PC-9 (cell line): ENCODE measurements at regions not wholly inside any gene's neighbourhood (a gene's known extent, or its start where the extent isn't known, plus 50 kb on each side); places are given as distances from the start of the nearest gene placed in this dataset.

Experiments
- EZH2 ChIP-seq: fragments of 200-600 bp; sonication (generic); IDR thresholded peaks from 2 replicates; pipeline ENCODE4 v1.8.0; 2017; ENCODE audit warnings: antibody characterized with exemption, low read depth
- TF ChIP-seq, protein P1 (sequence below): fragments of 200-600 bp; sonication (generic); conservative IDR thresholded peaks from 2 replicates; pipeline ENCODE4 v1.6.1; 2017; ENCODE audit warnings: mixed run types, antibody characterized with exemption, mild to moderate bottlenecking, moderate library complexity

DNA sequence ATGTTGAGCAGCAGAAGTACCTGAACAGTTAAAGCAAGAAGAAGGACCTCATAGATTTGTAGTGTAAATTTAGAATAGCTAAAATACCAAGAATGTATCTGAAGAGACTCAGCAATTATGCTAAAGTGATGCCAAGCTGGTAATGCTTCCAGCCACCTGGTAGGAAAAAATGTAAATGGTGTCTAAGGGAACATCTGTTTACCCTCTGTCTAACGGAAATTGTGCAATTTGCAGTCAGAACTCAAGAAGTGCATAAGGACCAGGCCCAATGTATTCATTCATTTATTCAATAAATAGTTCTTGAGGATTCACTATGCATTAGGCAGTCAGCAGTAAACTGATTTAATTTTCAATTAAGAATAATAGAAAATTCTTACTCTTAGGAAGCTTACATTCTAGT lies 116.0 kb upstream of the ADGRL4 start:
- TF ChIP-seq, protein P1, sequence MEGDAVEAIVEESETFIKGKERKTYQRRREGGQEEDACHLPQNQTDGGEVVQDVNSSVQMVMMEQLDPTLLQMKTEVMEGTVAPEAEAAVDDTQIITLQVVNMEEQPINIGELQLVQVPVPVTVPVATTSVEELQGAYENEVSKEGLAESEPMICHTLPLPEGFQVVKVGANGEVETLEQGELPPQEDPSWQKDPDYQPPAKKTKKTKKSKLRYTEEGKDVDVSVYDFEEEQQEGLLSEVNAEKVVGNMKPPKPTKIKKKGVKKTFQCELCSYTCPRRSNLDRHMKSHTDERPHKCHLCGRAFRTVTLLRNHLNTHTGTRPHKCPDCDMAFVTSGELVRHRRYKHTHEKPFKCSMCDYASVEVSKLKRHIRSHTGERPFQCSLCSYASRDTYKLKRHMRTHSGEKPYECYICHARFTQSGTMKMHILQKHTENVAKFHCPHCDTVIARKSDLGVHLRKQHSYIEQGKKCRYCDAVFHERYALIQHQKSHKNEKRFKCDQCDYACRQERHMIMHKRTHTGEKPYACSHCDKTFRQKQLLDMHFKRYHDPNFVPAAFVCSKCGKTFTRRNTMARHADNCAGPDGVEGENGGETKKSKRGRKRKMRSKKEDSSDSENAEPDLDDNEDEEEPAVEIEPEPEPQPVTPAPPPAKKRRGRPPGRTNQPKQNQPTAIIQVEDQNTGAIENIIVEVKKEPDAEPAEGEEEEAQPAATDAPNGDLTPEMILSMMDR: no peak
- TF ChIP-seq EZH2: no peak
